ENCODE measurements at regions not wholly inside any gene's neighbourhood (a gene's known extent, or its start where the extent isn't known, plus 50 kb on each side); places are given as distances from the start of the nearest gene placed in this dataset.

DNA sequence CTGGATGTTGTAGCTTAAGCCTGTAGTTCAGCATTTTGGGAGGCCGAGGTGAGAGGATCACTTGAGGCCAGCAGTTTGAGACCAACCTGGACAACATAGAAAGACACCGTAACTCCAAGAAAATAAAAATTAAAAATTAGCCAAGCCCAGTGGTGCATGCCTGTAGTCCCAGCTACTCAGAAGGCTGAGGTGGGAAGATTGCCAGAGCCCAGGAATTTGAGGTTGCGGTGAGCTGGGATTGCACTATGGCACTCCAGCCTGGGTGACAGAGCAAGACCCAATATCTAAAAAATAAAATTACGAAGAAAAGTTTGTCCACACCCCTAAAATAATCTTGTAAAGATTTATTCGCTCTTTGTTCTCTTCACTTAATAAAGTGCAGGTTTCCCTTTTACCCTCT, 951.0 kb downstream of the TYW1 start:
- TF ChIP-seq POLR2A (IDR thresholded peaks at IDR 0.05; ENCODE audit: low read depth, low read length) (no peak), RAD21 (IDR thresholded peaks at IDR 0.05; ENCODE audit: low read length) (no peak), CTCF (conservative IDR thresholded peaks at IDR 0.05; ENCODE audit: low read depth, low read length) (no peak), RCOR1 (IDR thresholded peaks at IDR 0.05; ENCODE audit: insufficient replicate concordance, low read length) (no peak), NFE2L2 (IDR thresholded peaks at IDR 0.05; ENCODE audit: low read depth, low read length) (no peak), RFX5 (IDR thresholded peaks at IDR 0.05; ENCODE audit: low read depth, low read length) (no peak), CHD1 (IDR thresholded peaks at IDR 0.05; ENCODE audit: low read depth, low read length) (no peak), ELK1 (IDR thresholded peaks at IDR 0.05; ENCODE audit: borderline replicate concordance, low read depth, low read length) (no peak), FOS (IDR thresholded peaks at IDR 0.05; ENCODE audit: low read depth, low read length) (no peak), MAZ (IDR thresholded peaks at IDR 0.05; ENCODE audit: borderline replicate concordance, low read depth, low read length) (no peak), BHLHE40 (IDR thresholded peaks at IDR 0.05; ENCODE audit: low read depth, low read length) (no peak), MXI1 (IDR thresholded peaks at IDR 0.05; ENCODE audit: borderline replicate concordance, low read depth, low read length) (no peak)

All from IMR-90 (cell line).